Pancreas (tissue), 10 donors: ENCODE measurements at regions not wholly inside any gene's neighbourhood (a gene's known extent, or its start where the extent isn't known, plus 50 kb on each side); places are given as distances from the start of the nearest gene placed in this dataset.

Experiments used
- ATAC-seq, 4 donors: fragments of 200-7000 bp; cut with Tn5 transposase; one replicate each; pipeline versions ENCODE4 v1.8.0 to v1.9.1; 2020; ENCODE audit warnings: mild to moderate bottlenecking in 4 of 4, moderate library complexity in 4 of 4
- DNase-seq, 6 donors: peaks; one replicate each; pipeline ENCODE4 v3.0.0-alpha.2; 2020
- FAIRE-seq: peaks from 2 replicates; lab custom pipeline; 2012; peaks lifted over from hg19 to GRCh38; lab: Jason Lieb, UNC
- H3K27ac ChIP-seq, 4 donors: fragments of 200-600 bp; sonication (generic); 1 replicate in 3 of 4; 2 replicates in 1 of 4; pipeline versions ENCODE4 v1.5.0 to v1.8.0; 2020
- H3K27me3 ChIP-seq, 4 donors: fragments of 200-600 bp; one replicate each; pipeline ENCODE4 v1.8.0; 2021
- H3K36me3 ChIP-seq, 3 donors: fragments of 200-600 bp; sonication (generic) in 1 of 3; one replicate each; pipeline versions ENCODE4 v1.5.0 to v1.8.0; 2020 to 2021
- H3K4me1 ChIP-seq, 3 donors: fragments of 200-600 bp; one replicate each; pipeline ENCODE4 v1.8.0; 2021
- H3K4me3 ChIP-seq, 4 donors: fragments of 200-600 bp; sonication (generic) in 2 of 4; one replicate each; pipeline versions ENCODE4 v1.5.0 to v1.8.0; 2020 to 2021
- H3K9me3 ChIP-seq, 4 donors: fragments of 200-600 bp; one replicate each; pipeline ENCODE4 v1.8.0; 2021
- WGBS, 2 donors: extraction: QIAGEN DNeasy Blood & Tissue Kit; methylation state at CpG; one replicate each; pipeline ENCODE4 v1.1.7; 2013; 5-methylcytosine and 5-hydroxymethylcytosine counted together
- intact Hi-C, 3 donors: fragments of 100-400 bp; cut with DNase I; formaldehyde crosslinking; loops; one replicate each; pipeline versions ENCODE4 v1.11.1 to v1.14.2; 2022
- TF ChIP-seq, protein P1 (sequence below), 4 donors: fragments of 200-600 bp; sonication (generic) in 3 of 4; IDR thresholded peaks; one replicate each; pipeline versions ENCODE4 v1.5.0 to v1.8.0; 2021; ENCODE audit warnings: antibody characterized with exemption in 4 of 4
- donor health status: healthy with polysubstance abuse.
- donor health status: DM: no; HTN: no; CAD: no; lungs with moderate emphysema.
- donor health status: DM: no; HTN: no; CAD: no.
- donor health status: control.
- donor health status: control.
- donor health status: Bipolar disorder and iron deficiency.
- donor health status: DM: yes; HTN: yes; CAD: no.
- donor health status: DM: no; HTN: no; CAD: no.
- donor health status: DM: no; HTN: no; CAD: no.
- donor health status: DM: yes; HTN: yes; CAD: no.

- Histone ChIP-seq H3K4me3 (no peak overlapping the region), H3K9me3 (no peaks in the 10 kb centered on the region), H3K36me3 (no peaks in the 10 kb centered on the region), H3K27me3 (no peaks in the 10 kb centered on the region), H3K27ac (no peak overlapping the region), H3K4me1 (no peaks in the 10 kb centered on the region)
- intact Hi-C loops, result no loop called here
- no peak for DNase-seq
- TF ChIP-seq, protein P1, sequence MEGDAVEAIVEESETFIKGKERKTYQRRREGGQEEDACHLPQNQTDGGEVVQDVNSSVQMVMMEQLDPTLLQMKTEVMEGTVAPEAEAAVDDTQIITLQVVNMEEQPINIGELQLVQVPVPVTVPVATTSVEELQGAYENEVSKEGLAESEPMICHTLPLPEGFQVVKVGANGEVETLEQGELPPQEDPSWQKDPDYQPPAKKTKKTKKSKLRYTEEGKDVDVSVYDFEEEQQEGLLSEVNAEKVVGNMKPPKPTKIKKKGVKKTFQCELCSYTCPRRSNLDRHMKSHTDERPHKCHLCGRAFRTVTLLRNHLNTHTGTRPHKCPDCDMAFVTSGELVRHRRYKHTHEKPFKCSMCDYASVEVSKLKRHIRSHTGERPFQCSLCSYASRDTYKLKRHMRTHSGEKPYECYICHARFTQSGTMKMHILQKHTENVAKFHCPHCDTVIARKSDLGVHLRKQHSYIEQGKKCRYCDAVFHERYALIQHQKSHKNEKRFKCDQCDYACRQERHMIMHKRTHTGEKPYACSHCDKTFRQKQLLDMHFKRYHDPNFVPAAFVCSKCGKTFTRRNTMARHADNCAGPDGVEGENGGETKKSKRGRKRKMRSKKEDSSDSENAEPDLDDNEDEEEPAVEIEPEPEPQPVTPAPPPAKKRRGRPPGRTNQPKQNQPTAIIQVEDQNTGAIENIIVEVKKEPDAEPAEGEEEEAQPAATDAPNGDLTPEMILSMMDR (IDR thresholded peaks at IDR 0.05), result no peak
- no peak for ATAC-seq
- no peak for FAIRE-seq
Measured at GRCh38 chr11:90705661-90706060, 482.8 kb upstream of the CHORDC1 start.

DNA sequence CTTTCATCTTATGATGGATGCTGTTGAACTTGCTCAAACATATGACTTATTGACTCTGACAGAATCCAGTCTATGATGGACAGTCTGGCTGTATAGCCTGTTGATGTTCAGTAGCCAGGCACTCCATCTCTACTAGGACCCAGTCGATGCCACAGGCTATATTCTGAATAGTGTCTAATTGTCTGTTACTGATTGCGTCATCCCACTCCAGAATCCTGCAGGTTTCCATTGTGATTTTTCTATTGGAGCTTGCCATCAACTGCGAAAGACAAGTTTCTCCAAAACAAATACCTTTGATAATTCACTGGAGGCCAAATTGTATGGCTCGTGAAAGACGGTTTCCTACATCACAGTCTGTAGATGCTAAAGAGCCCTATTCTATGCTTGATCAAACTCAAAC, 481.7 kb upstream of the CHORDC1 start:
- H3K9me3 ChIP-seq, result no peaks in the 10 kb centered on the region
- WGBS, 2 donors, result 67 to 79% methylated on average over 5 of the region's 5 CpGs
- H3K36me3 ChIP-seq, result no peaks in the 10 kb centered on the region
- TF ChIP-seq, protein P1 (IDR thresholded peaks at IDR 0.05), result no peak
- intact Hi-C loops, result no loop called here
- H3K4me1 ChIP-seq, result no peaks in the 10 kb centered on the region
- H3K27me3 ChIP-seq, result no peaks in the 10 kb centered on the region
- DNase-seq, result no peak
- no peak for FAIRE-seq
- H3K4me3 ChIP-seq, result no peak overlapping the region
- H3K27ac ChIP-seq, result no peak overlapping the region
- ATAC-seq, result no peak

GRCh38 chr11:90701716-90702115, 478.9 kb upstream of the CHORDC1 start:
- no peaks in the 10 kb centered on the region for H3K9me3 ChIP-seq
- intact Hi-C loops, result no loop called here
- TF ChIP-seq, protein P1 (IDR thresholded peaks at IDR 0.05), result no peak
- no peaks in the 10 kb centered on the region for H3K4me1 ChIP-seq
- H3K27ac ChIP-seq, result no peak overlapping the region
- DNase-seq (no peak), FAIRE-seq (no peak), ATAC-seq (no peak)
- no peaks in the 10 kb centered on the region for H3K27me3 ChIP-seq
- 68% methylated on average over 2 of the region's 2 CpGs for WGBS, 2 donors
- H3K4me3 ChIP-seq, result no peak overlapping the region
- H3K36me3 ChIP-seq, result no peaks in the 10 kb centered on the region

- ATAC-seq (no peak), FAIRE-seq (no peak), DNase-seq (no peak)
- Histone ChIP-seq H3K27me3 (no peaks in the 10 kb centered on the region), H3K4me1 (no peaks in the 10 kb centered on the region), H3K4me3 (no peak overlapping the region), H3K9me3 (no peaks in the 10 kb centered on the region), H3K27ac (no peak overlapping the region), H3K36me3 (no peaks in the 10 kb centered on the region)
- intact Hi-C loops, result no loop called here
- WGBS, 2 donors, result 19 to 21% methylated on average over 4 of the region's 4 CpGs
- TF ChIP-seq, protein P1 (IDR thresholded peaks at IDR 0.05), result no peak
Measured at GRCh38 chr11:90700789-90701439, 478.1 kb upstream of the CHORDC1 start.

DNA sequence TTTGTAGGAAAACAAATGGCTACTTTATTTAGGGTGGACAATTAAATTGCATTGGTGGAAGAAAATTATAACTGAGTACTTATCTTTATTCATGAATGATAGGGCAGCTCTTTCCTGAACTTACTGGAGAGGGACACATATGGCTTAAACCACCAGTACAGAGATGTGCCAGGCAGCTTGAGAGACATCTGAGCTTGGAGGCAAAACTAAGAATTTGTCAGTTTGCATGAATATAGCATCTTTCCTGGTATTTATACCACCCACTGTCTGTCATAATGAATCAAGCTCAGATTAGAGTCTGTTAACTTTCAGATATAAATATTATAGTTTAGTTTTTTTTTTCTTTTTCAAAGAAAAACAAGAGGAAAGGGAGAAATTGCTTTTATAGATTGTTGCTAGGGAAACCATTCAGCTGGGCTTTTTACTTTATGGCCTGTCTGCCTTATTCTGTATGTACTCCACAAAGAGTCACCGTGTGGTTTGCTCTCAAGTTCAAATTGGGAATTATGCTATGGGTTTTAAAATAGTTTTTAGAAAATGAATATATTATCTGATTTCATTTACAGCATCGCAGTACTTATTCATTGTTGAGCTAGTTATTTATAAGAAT, 477.0 kb upstream of the CHORDC1 start:
- no peaks in the 10 kb centered on the region for H3K9me3 ChIP-seq
- no peaks in the 10 kb centered on the region for H3K27me3 ChIP-seq
- H3K4me3 ChIP-seq, result no peak overlapping the region
- no peak for ATAC-seq
- WGBS, 2 donors, result 48 to 65% methylated on average over 2 of the region's 2 CpGs
- FAIRE-seq, result no peak
- TF ChIP-seq, protein P1 (IDR thresholded peaks at IDR 0.05), result no peak
- no peak for DNase-seq
- no peak overlapping the region for H3K27ac ChIP-seq
- intact Hi-C loops, result no loop called here
- no peaks in the 10 kb centered on the region for H3K36me3 ChIP-seq
- no peaks in the 10 kb centered on the region for H3K4me1 ChIP-seq
